ENCODE measurements at regions not wholly inside any gene's neighbourhood (a gene's known extent, or its start where the extent isn't known, plus 50 kb on each side); places are given as distances from the start of the nearest gene placed in this dataset.
"Not testable (repeated sequence)": the region's sequence is repeated elsewhere in the genome, so short reads cannot be mapped to it uniquely, and the experiment has no call there.

GRCh38 chr16:33913601-33914000 lies 454.2 kb downstream of the TP53TG3F start:
- not testable (repeated sequence) for H3K4me1 Mint-ChIP-seq (ENCODE audit: low read depth); H3K9me3 Mint-ChIP-seq

GRCh38 chr16:33920761-33921545 lies 461.5 kb downstream of the TP53TG3F start:
- H3K36me3 Mint-ChIP-seq (ENCODE audit: low read depth); H3K27ac Mint-ChIP-seq; H3K27me3 Mint-ChIP-seq (ENCODE audit: low read depth): not testable (repeated sequence)

More at GRCh38 chr16:33913601-33914000, 454.2 kb downstream of the TP53TG3F start:
- not testable (repeated sequence) for H3K27ac Mint-ChIP-seq; H3K27me3 Mint-ChIP-seq (ENCODE audit: low read depth); H3K4me3 Mint-ChIP-seq; H3K36me3 Mint-ChIP-seq (ENCODE audit: low read depth)

GRCh38 chr16:33922914-33923313 lies 463.5 kb downstream of the TP53TG3F start:
- not testable (repeated sequence) for H3K27ac Mint-ChIP-seq; H3K36me3 Mint-ChIP-seq (ENCODE audit: low read depth); H3K9me3 Mint-ChIP-seq; H3K4me1 Mint-ChIP-seq (ENCODE audit: low read depth); H3K27me3 Mint-ChIP-seq (ENCODE audit: low read depth); H3K4me3 Mint-ChIP-seq

More at GRCh38 chr16:33920761-33921545, 461.5 kb downstream of the TP53TG3F start:
- not testable (repeated sequence) for H3K4me1 Mint-ChIP-seq (ENCODE audit: low read depth); H3K4me3 Mint-ChIP-seq; H3K9me3 Mint-ChIP-seq

GRCh38 chr16:33928026-33928425 lies 468.6 kb downstream of the TP53TG3F start:
- H3K36me3 Mint-ChIP-seq (ENCODE audit: low read depth); H3K27ac Mint-ChIP-seq; H3K27me3 Mint-ChIP-seq (ENCODE audit: low read depth); H3K9me3 Mint-ChIP-seq; H3K4me1 Mint-ChIP-seq (ENCODE audit: low read depth); H3K4me3 Mint-ChIP-seq: not testable (repeated sequence)

GRCh38 chr16:33932191-33932590 lies 472.8 kb downstream of the TP53TG3F start:
- not testable (repeated sequence) for H3K36me3 Mint-ChIP-seq (ENCODE audit: low read depth); H3K27ac Mint-ChIP-seq; H3K9me3 Mint-ChIP-seq; H3K27me3 Mint-ChIP-seq (ENCODE audit: low read depth); H3K4me1 Mint-ChIP-seq (ENCODE audit: low read depth); H3K4me3 Mint-ChIP-seq

GRCh38 chr16:33933039-33933438 lies 473.6 kb downstream of the TP53TG3F start:
- not testable (repeated sequence) for H3K36me3 Mint-ChIP-seq (ENCODE audit: low read depth); H3K27ac Mint-ChIP-seq; H3K4me1 Mint-ChIP-seq (ENCODE audit: low read depth); H3K4me3 Mint-ChIP-seq; H3K9me3 Mint-ChIP-seq; H3K27me3 Mint-ChIP-seq (ENCODE audit: low read depth)

GRCh38 chr16:33935766-33936165 lies 476.4 kb downstream of the TP53TG3F start:
- not testable (repeated sequence) for H3K4me3 Mint-ChIP-seq; H3K36me3 Mint-ChIP-seq (ENCODE audit: low read depth); H3K27me3 Mint-ChIP-seq (ENCODE audit: low read depth); H3K4me1 Mint-ChIP-seq (ENCODE audit: low read depth); H3K27ac Mint-ChIP-seq; H3K9me3 Mint-ChIP-seq

GRCh38 chr16:33938097-33938496 lies 478.7 kb downstream of the TP53TG3F start:
- not testable (repeated sequence) for H3K4me1 Mint-ChIP-seq (ENCODE audit: low read depth); H3K36me3 Mint-ChIP-seq (ENCODE audit: low read depth); H3K27me3 Mint-ChIP-seq (ENCODE audit: low read depth); H3K9me3 Mint-ChIP-seq; H3K27ac Mint-ChIP-seq; H3K4me3 Mint-ChIP-seq

GRCh38 chr16:33961536-33961935 lies 502.1 kb downstream of the TP53TG3F start:
- not testable (repeated sequence) for H3K4me1 Mint-ChIP-seq (ENCODE audit: low read depth); H3K27ac Mint-ChIP-seq; H3K4me3 Mint-ChIP-seq; H3K36me3 Mint-ChIP-seq (ENCODE audit: low read depth); H3K27me3 Mint-ChIP-seq (ENCODE audit: low read depth); H3K9me3 Mint-ChIP-seq

- H3K27ac Mint-ChIP-seq; H3K36me3 Mint-ChIP-seq (ENCODE audit: low read depth); H3K4me1 Mint-ChIP-seq (ENCODE audit: low read depth); H3K27me3 Mint-ChIP-seq (ENCODE audit: low read depth); H3K9me3 Mint-ChIP-seq; H3K4me3 Mint-ChIP-seq: not testable (repeated sequence)
Observed at GRCh38 chr16:33965534-33965933, 506.1 kb downstream of the TP53TG3F start.

GRCh38 chr16:33966855-33967254 lies 507.4 kb downstream of the TP53TG3F start:
- H3K4me1 Mint-ChIP-seq (ENCODE audit: low read depth); H3K4me3 Mint-ChIP-seq; H3K9me3 Mint-ChIP-seq; H3K27me3 Mint-ChIP-seq (ENCODE audit: low read depth); H3K27ac Mint-ChIP-seq; H3K36me3 Mint-ChIP-seq (ENCODE audit: low read depth): not testable (repeated sequence)

- not testable (repeated sequence) for H3K9me3 Mint-ChIP-seq; H3K27me3 Mint-ChIP-seq (ENCODE audit: low read depth); H3K27ac Mint-ChIP-seq
Observed at GRCh38 chr16:33974557-33974956, 515.1 kb downstream of the TP53TG3F start.

GRCh38 chr16:33975744-33976143 lies 516.3 kb downstream of the TP53TG3F start:
- H3K27ac Mint-ChIP-seq; H3K4me3 Mint-ChIP-seq; H3K9me3 Mint-ChIP-seq; H3K36me3 Mint-ChIP-seq (ENCODE audit: low read depth); H3K27me3 Mint-ChIP-seq (ENCODE audit: low read depth); H3K4me1 Mint-ChIP-seq (ENCODE audit: low read depth): not testable (repeated sequence)

More at GRCh38 chr16:33974557-33974956, 515.1 kb downstream of the TP53TG3F start:
- not testable (repeated sequence) for H3K4me1 Mint-ChIP-seq (ENCODE audit: low read depth); H3K4me3 Mint-ChIP-seq; H3K36me3 Mint-ChIP-seq (ENCODE audit: low read depth)

- not testable (repeated sequence) for H3K27me3 Mint-ChIP-seq (ENCODE audit: low read depth); H3K27ac Mint-ChIP-seq; H3K36me3 Mint-ChIP-seq (ENCODE audit: low read depth); H3K4me3 Mint-ChIP-seq; H3K9me3 Mint-ChIP-seq; H3K4me1 Mint-ChIP-seq (ENCODE audit: low read depth)
Observed at GRCh38 chr16:33976521-33976920, 517.1 kb downstream of the TP53TG3F start.

- not testable (repeated sequence) for H3K27ac Mint-ChIP-seq; H3K27me3 Mint-ChIP-seq (ENCODE audit: low read depth); H3K9me3 Mint-ChIP-seq; H3K4me1 Mint-ChIP-seq (ENCODE audit: low read depth); H3K4me3 Mint-ChIP-seq; H3K36me3 Mint-ChIP-seq (ENCODE audit: low read depth)
Observed at GRCh38 chr16:33978784-33979183, 519.4 kb downstream of the TP53TG3F start.

GRCh38 chr16:33979613-33980012 lies 520.2 kb downstream of the TP53TG3F start:
- not testable (repeated sequence) for H3K4me1 Mint-ChIP-seq (ENCODE audit: low read depth); H3K36me3 Mint-ChIP-seq (ENCODE audit: low read depth); H3K27me3 Mint-ChIP-seq (ENCODE audit: low read depth); H3K9me3 Mint-ChIP-seq; H3K4me3 Mint-ChIP-seq; H3K27ac Mint-ChIP-seq
